ENCODE measurements at regions not wholly inside any gene's neighbourhood (a gene's known extent, or its start where the extent isn't known, plus 50 kb on each side); places are given as distances from the start of the nearest gene placed in this dataset.
A peak's percentile ranks its signal among the peaks of the same experiment; 100 is the strongest.
"Not testable (repeated sequence)": the region's sequence is repeated elsewhere in the genome, so short reads cannot be mapped to it uniquely, and the experiment has no call there.

- TF ChIP-seq, protein P1, sequence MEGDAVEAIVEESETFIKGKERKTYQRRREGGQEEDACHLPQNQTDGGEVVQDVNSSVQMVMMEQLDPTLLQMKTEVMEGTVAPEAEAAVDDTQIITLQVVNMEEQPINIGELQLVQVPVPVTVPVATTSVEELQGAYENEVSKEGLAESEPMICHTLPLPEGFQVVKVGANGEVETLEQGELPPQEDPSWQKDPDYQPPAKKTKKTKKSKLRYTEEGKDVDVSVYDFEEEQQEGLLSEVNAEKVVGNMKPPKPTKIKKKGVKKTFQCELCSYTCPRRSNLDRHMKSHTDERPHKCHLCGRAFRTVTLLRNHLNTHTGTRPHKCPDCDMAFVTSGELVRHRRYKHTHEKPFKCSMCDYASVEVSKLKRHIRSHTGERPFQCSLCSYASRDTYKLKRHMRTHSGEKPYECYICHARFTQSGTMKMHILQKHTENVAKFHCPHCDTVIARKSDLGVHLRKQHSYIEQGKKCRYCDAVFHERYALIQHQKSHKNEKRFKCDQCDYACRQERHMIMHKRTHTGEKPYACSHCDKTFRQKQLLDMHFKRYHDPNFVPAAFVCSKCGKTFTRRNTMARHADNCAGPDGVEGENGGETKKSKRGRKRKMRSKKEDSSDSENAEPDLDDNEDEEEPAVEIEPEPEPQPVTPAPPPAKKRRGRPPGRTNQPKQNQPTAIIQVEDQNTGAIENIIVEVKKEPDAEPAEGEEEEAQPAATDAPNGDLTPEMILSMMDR (IDR thresholded peaks at IDR 0.05; ENCODE audit: borderline replicate concordance, insufficient read depth, low read depth, low read length), result no peak
- no peak overlapping the region for H3K4me3 ChIP-seq (ENCODE audit: low read depth, low read length)
These were observed 256.2 kb upstream of the OLFM3 start for GRCh38 chr1:102252731-102253505.

- H3K4me3 ChIP-seq (ENCODE audit: low read depth, low read length), result no peak overlapping the region
- TF ChIP-seq, protein P1 (IDR thresholded peaks at IDR 0.05; ENCODE audit: borderline replicate concordance, insufficient read depth, low read depth, low read length), result no peak
These were observed 245.0 kb upstream of the OLFM3 start for GRCh38 chr1:102241431-102242338.

- TF ChIP-seq, protein P1 (IDR thresholded peaks at IDR 0.05; ENCODE audit: borderline replicate concordance, insufficient read depth, low read depth, low read length), result no peak
These were observed 242.5 kb upstream of the OLFM3 start for GRCh38 chr1:102239247-102239646.

DNA sequence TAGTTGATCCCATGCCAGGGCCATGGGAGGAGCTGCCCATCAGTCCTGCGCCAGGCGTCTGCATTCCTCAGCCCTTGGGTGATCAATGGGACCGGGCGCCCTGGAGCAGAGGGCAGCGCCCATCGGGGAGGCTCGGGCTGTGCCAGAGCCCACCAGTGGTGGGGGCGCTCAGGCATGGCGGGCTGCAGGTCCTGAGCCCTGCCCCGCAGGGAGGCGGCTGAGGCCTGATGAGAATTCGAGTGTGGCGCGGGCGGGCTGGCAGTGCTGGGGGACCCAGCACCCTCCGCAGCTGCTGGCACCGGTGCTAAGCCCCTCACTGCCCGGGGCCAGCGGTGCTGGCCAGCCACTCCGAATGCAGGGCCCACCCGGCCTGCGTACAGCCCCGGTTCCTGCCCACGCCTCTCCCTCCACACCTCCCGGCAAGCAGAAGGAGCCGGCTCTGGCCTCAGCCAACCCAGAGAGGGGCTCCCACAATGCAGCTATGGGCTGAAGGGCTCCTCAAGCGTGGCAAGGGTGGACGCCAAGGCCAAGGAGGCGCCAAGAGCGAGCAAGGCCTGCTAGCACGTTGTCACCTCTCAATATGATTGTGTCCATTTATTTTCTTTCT lies 238.1 kb upstream of the OLFM3 start:
- H3K4me3 ChIP-seq (ENCODE audit: low read depth, low read length), result no peak overlapping the region
- TF ChIP-seq, protein P1 (IDR thresholded peaks at IDR 0.05; ENCODE audit: borderline replicate concordance, insufficient read depth, low read depth, low read length), result no peak

More at GRCh38 chr1:102239247-102239646, 242.5 kb upstream of the OLFM3 start:
- H3K4me3 ChIP-seq (ENCODE audit: low read depth, low read length), result no peak overlapping the region

DNA sequence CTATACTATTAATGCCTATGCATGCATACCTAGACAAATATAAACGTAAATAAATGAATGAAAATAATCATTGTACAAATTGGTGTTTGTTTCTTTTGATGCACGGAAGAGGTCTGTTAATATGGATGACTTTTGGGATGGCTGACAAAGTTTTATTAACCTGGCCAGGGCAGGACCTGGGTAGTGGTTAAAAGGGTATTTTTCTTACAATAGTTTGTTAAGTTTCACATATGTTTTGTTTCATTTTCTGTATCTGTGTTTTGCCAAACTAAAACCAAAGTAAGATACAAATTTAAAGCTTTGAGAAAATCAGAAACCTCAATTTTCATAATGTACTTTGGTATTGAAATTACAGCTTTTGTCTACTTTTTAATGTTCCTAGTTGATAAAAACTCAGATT lies 222.7 kb upstream of the OLFM3 start:
- TF ChIP-seq, protein P1 (IDR thresholded peaks at IDR 0.05; ENCODE audit: borderline replicate concordance, insufficient read depth, low read depth, low read length), result no peak
- no peak overlapping the region for H3K4me3 ChIP-seq (ENCODE audit: low read depth, low read length)

GRCh38 chr1:102210891-102211290 lies 214.2 kb upstream of the OLFM3 start:
- H3K4me3 ChIP-seq (ENCODE audit: low read depth, low read length), result not testable (repeated sequence)

GRCh38 chr1:102191723-102192122 lies 195.0 kb upstream of the OLFM3 start:
- no peak overlapping the region for H3K4me3 ChIP-seq (ENCODE audit: low read depth, low read length)
- TF ChIP-seq, protein P1 (IDR thresholded peaks at IDR 0.05; ENCODE audit: borderline replicate concordance, insufficient read depth, low read depth, low read length), result peak; percentile 9; the same call in 1 of the 2 replicates
